ENCODE measurements at regions not wholly inside any gene's neighbourhood (a gene's known extent, or its start where the extent isn't known, plus 50 kb on each side); places are given as distances from the start of the nearest gene placed in this dataset.

DNA sequence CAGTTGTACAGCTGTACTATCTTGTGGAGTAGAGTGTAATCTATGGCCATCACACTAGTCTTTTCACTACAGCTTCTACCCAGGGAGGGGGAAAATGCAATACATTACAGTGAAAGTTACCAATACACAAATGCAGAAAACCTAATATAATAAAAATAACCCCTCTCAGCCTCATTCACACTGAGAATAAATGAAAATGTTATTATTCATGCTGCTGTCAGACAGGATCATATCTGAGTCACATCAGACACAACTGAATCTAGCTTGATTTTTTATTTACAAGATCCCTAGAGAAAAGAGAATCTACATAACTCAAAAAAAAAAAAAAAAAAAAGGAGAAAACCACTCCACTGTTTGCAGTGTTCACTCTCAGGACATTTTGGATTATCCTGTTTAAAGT lies 293.9 kb upstream of the ESRRG start:
- H3K27me3 Mint-ChIP-seq = no peaks in the 10 kb centered on the region
- no peaks in the 10 kb centered on the region for H3K4me1 Mint-ChIP-seq
- H3K27ac Mint-ChIP-seq = no peak overlapping the region
- no peak overlapping the region for H3K4me3 Mint-ChIP-seq
- ATAC-seq (ENCODE audit: low read depth) = no peak
- no peaks in the 10 kb centered on the region for H3K36me3 Mint-ChIP-seq (ENCODE audit: low read depth)
- TF ChIP-seq, protein P1, sequence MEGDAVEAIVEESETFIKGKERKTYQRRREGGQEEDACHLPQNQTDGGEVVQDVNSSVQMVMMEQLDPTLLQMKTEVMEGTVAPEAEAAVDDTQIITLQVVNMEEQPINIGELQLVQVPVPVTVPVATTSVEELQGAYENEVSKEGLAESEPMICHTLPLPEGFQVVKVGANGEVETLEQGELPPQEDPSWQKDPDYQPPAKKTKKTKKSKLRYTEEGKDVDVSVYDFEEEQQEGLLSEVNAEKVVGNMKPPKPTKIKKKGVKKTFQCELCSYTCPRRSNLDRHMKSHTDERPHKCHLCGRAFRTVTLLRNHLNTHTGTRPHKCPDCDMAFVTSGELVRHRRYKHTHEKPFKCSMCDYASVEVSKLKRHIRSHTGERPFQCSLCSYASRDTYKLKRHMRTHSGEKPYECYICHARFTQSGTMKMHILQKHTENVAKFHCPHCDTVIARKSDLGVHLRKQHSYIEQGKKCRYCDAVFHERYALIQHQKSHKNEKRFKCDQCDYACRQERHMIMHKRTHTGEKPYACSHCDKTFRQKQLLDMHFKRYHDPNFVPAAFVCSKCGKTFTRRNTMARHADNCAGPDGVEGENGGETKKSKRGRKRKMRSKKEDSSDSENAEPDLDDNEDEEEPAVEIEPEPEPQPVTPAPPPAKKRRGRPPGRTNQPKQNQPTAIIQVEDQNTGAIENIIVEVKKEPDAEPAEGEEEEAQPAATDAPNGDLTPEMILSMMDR (IDR thresholded peaks at IDR 0.05) = no peak
- POLR2A ChIA-PET = no interaction called here
- H3K9me3 Mint-ChIP-seq = no peaks in the 10 kb centered on the region
- no peak for DNase-seq
- CTCF ChIA-PET = no interaction called here
- intact Hi-C loops (cut with micrococcal nuclease) = no loop called here

DNA sequence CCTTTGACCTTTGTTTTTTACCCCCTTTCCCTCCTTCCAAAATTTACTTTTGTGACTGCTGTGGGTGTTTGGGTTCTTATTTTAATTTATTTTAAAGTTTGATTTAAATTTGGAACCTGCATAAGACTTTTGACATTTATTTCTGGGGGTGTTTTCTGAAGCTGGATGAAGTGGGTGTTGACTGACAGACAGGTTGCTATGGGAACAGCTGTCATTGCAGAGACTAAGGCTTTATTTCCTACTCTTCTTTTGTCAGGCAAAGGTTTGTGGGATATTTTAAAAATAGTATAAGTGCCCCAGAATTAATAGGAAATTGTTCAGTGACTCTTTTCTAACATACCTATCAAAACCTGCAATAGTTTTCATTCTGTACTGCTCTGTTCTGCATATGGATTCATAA lies 290.8 kb upstream of the ESRRG start:
- Mint-ChIP-seq H3K4me1 (no peaks in the 10 kb centered on the region), H3K4me3 (no peak overlapping the region), H3K36me3 (ENCODE audit: low read depth) (no peaks in the 10 kb centered on the region), H3K27me3 (no peaks in the 10 kb centered on the region), H3K27ac (no peak overlapping the region), H3K9me3 (no peaks in the 10 kb centered on the region)
- POLR2A ChIA-PET = no interaction called here
- TF ChIP-seq, protein P1 (IDR thresholded peaks at IDR 0.05) = no peak
- intact Hi-C loops (cut with micrococcal nuclease) = no loop called here
- DNase-seq = no peak
- CTCF ChIA-PET = no interaction called here
- ATAC-seq (ENCODE audit: low read depth) = no peak

DNA sequence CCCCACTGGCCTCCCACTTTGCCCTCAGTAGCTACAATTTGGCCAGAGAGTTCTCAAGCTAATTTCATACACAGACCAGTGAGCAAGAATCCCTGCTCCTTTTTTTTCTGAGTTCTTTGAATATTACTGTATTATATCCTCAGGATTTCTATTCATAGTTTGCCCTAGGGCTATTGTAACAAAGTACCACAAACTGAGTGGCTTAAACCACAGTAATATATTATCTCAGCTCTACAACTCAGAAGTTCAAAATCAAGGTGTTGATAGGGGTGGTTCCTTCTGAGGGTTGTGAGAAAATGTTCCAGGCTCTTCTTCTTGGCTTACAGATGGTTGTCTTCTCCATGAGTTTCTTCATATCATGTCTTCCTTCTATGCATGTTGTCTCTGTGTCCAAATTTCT lies 289.4 kb upstream of the ESRRG start:
- POLR2A ChIA-PET = no interaction called here
- no peak overlapping the region for H3K27ac Mint-ChIP-seq
- no peak for ATAC-seq (ENCODE audit: low read depth)

DNA sequence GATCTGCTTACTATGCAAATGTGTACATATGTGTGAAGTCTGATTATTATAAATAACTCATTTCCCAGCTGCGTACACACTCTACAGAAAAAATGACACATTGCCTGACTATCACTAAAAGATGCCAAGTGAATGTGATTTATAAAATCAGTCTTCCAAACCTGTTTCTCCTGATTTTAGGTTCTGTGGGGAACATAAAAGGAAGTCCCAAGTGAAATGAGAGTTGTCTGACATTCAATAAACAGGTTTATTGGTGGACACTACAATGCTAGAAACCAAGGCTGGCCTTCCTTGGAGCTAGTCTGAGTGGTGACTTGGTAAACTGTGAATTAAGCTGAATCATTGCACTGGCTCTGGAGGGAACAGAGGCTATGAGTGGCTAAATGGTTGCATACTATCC lies 287.9 kb upstream of the ESRRG start:
- POLR2A ChIA-PET = no interaction called here
- ATAC-seq (ENCODE audit: low read depth) (no peak), DNase-seq (no peak)
- no peaks in the 10 kb centered on the region for H3K9me3 Mint-ChIP-seq
- H3K4me3 Mint-ChIP-seq = no peak overlapping the region
- intact Hi-C loops (cut with micrococcal nuclease) = no loop called here
- CTCF ChIA-PET = no interaction called here
- H3K27ac Mint-ChIP-seq = no peak overlapping the region
- no peaks in the 10 kb centered on the region for H3K36me3 Mint-ChIP-seq (ENCODE audit: low read depth)
- no peaks in the 10 kb centered on the region for H3K4me1 Mint-ChIP-seq
- H3K27me3 Mint-ChIP-seq = no peaks in the 10 kb centered on the region
- TF ChIP-seq, protein P1 (IDR thresholded peaks at IDR 0.05) = no peak

More for the DNA sequence above, 289.4 kb upstream of the ESRRG start:
- DNase-seq = no peak
- TF ChIP-seq, protein P1 (IDR thresholded peaks at IDR 0.05) = no peak
- Mint-ChIP-seq H3K9me3 (no peaks in the 10 kb centered on the region), H3K27me3 (no peaks in the 10 kb centered on the region), H3K36me3 (ENCODE audit: low read depth) (no peaks in the 10 kb centered on the region), H3K4me1 (no peaks in the 10 kb centered on the region), H3K4me3 (no peak overlapping the region)
- CTCF ChIA-PET = no interaction called here
- intact Hi-C loops (cut with micrococcal nuclease) = no loop called here

DNA sequence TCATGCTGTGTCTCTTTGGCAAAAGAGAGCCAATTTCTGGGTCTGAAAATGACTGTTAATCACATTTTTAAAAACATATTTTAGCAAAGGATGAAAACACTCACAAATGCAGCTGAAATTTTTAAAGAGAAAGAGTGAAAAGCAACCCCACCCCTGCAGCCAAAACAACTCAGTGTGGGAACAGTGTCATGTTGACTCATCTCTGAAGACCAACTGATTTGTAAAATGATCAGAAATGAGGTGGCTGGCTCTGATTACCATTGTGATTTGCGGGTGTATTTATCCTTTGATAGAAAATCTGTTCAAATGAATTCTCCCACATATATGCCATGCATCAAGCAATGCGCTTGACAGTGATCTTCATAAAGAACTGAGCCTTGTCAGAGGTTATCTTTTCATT lies 287.0 kb upstream of the ESRRG start:
- Mint-ChIP-seq H3K27ac (no peak overlapping the region), H3K36me3 (ENCODE audit: low read depth) (no peaks in the 10 kb centered on the region), H3K27me3 (no peaks in the 10 kb centered on the region), H3K4me3 (no peak overlapping the region), H3K4me1 (no peaks in the 10 kb centered on the region), H3K9me3 (no peaks in the 10 kb centered on the region)
- ChIA-PET CTCF (no interaction called here), POLR2A (no interaction called here)
- ATAC-seq (ENCODE audit: low read depth) = no peak
- TF ChIP-seq, protein P1 (IDR thresholded peaks at IDR 0.05) = no peak
- intact Hi-C loops (cut with micrococcal nuclease) = no loop called here
- DNase-seq = no peak

Measured in activated B cell treated with CpG ODN at 0.5 μM for 24 hours (primary cell).